GM12873 (cell line): ENCODE measurements at regions not wholly inside any gene's neighbourhood (a gene's known extent, or its start where the extent isn't known, plus 50 kb on each side); places are given as distances from the start of the nearest gene placed in this dataset.

Experiments
- CTCF ChIP-seq: IDR thresholded peaks from 2 replicates; pipeline ENCODE4 v1.5.1; 2012; ENCODE audit warnings: low read depth, mild to moderate bottlenecking, moderate library complexity, low read length, control low read depth; ENCODE audit not compliant: insufficient read depth; ENCODE audit errors: missing control alignments

GRCh38 chr12:115261691-115262398 lies 577.9 kb upstream of the TBX3 start:
- TF ChIP-seq CTCF, result no peak

- no peak for TF ChIP-seq CTCF
Observed at GRCh38 chr12:115260762-115261675, 577.0 kb upstream of the TBX3 start.

- no peak for TF ChIP-seq CTCF
Observed at GRCh38 chr12:115259968-115260747, 576.2 kb upstream of the TBX3 start.

GRCh38 chr12:115257791-115258190 lies 573.8 kb upstream of the TBX3 start:
- no peak for TF ChIP-seq CTCF

- TF ChIP-seq CTCF, result no peak
Observed at GRCh38 chr12:115255962-115256361, 572.0 kb upstream of the TBX3 start.

- no peak for TF ChIP-seq CTCF
Observed at GRCh38 chr12:115255257-115255656, 571.3 kb upstream of the TBX3 start.

- TF ChIP-seq CTCF, result no peak
Observed at GRCh38 chr12:115253049-115253448, 569.1 kb upstream of the TBX3 start.
